HCT116 (cell line): ENCODE measurements at regions not wholly inside any gene's neighbourhood (a gene's known extent, or its start where the extent isn't known, plus 50 kb on each side); places are given as distances from the start of the nearest gene placed in this dataset.

Experiments
- ATAC-seq: fragments of 200-7000 bp; cut with Tn5 transposase; 2 replicates; pipeline ENCODE4 v1.9.1; 2020; ENCODE audit warnings: mild to moderate bottlenecking, moderate library complexity
- BruUV-seq: library from RNA; stranded (reverse); fragments of 400-500 nt; replicated peaks from 2 replicates; lab custom pipeline; 2021; lab: Mats Ljungman, UMichigan
- CTCF ChIA-PET: fragments of 300-600 bp; sonication (Branson Sonifier 250); formaldehyde crosslinking; loops from one replicate; lab custom pipeline; 2021; ENCODE audit warnings: antibody characterized with exemption; lab: Charles Lee
- POLR2A ChIA-PET: fragments of 300-600, 350-600 bp; sonication (Branson Sonifier 250); formaldehyde crosslinking; loops from one replicate; lab custom pipeline; 2021; ENCODE audit warnings: antibody characterized with exemption; lab: Charles Lee
- RAD21 ChIA-PET, 2 experiments: fragments of 300-600 bp; sonication (Branson Sonifier 250); formaldehyde crosslinking; loops; one replicate each; lab custom pipeline; 2023; ENCODE audit warnings: low total read pairs in 2 of 2; ENCODE audit not compliant: uncharacterized antibody in 2 of 2, unreplicated experiment in 2 of 2, low non-redundant PET in 1 of 2; lab: Charles Lee
- DNase-seq: peaks from one replicate; pipeline ENCODE4 v3.0.0-alpha.2; 2010; ENCODE audit warnings: low read depth, low spot score
- H2AFZ ChIP-seq: fragments of 200-600 bp; shearing (Covaris generic), sonication (generic); 2 replicates; pipeline ENCODE4 v1.6.1; 2017; ENCODE audit warnings: low read depth, mixed run types, mixed read lengths, antibody characterized with exemption, low read length; ENCODE audit not compliant: poor library complexity, severe bottlenecking
- H3K27ac ChIP-seq: 2 replicates; pipeline ENCODE4 v1.5.1; 2012; ENCODE audit warnings: low read depth, low read length
- H3K27me3 ChIP-seq: fragments of 200-600 bp; sonication (generic); 2 replicates; pipeline ENCODE4 v1.6.1; 2016; ENCODE audit warnings: mixed run types, low read length, mixed read lengths; ENCODE audit not compliant: insufficient read depth
- H3K36me3 ChIP-seq, 2 experiments: fragments of 200-500 bp in 1 of 2; fragments of 200-600 bp in 1 of 2; sonication (Bioruptor generic) in 1 of 2; sonication (generic) in 1 of 2; 2 replicates each; pipeline versions ENCODE4 v1.5.1 to v1.6.1; 2014 to 2016; ENCODE audit warnings: low read length in 2 of 2, inconsistent platforms in 1 of 2, mixed read lengths in 1 of 2, mixed run types in 1 of 2; ENCODE audit not compliant: insufficient read depth in 2 of 2, control insufficient read depth in 1 of 2
- H3K4me1 ChIP-seq, 2 experiments: fragments of 200-600 bp in 1 of 2; sonication (generic) in 1 of 2; 2 replicates each; pipeline versions ENCODE4 v1.5.1 to v1.6.1; 2012 to 2017; ENCODE audit warnings: low read length in 2 of 2, inconsistent platforms in 1 of 2, mild to moderate bottlenecking in 1 of 2, mixed read lengths in 1 of 2, mixed run types in 1 of 2, moderate library complexity in 1 of 2; ENCODE audit not compliant: insufficient read depth in 2 of 2, control insufficient read depth in 1 of 2
- H3K4me2 ChIP-seq: fragments of 200-600 bp; sonication (generic); 2 replicates; pipeline ENCODE4 v1.6.1; 2017; ENCODE audit warnings: mixed run types, low read length, mixed read lengths
- H3K4me3 ChIP-seq, 2 experiments: fragments of 200-600 bp in 1 of 2; sonication (generic) in 1 of 2; replicated peaks in 1 of 2; 2 replicates each; pipeline ENCODE4 v1.5.1; 2011 to 2016; ENCODE audit warnings: low read length in 2 of 2, control low read depth in 1 of 2, low read depth in 1 of 2, mild to moderate bottlenecking in 1 of 2, mixed read lengths in 1 of 2, mixed run types in 1 of 2
- H3K79me2 ChIP-seq: fragments of 200-600 bp; sonication (generic); 2 replicates; pipeline ENCODE4 v1.6.1; 2017; ENCODE audit warnings: mild to moderate bottlenecking, mixed run types, low read length, moderate library complexity, mixed read lengths; ENCODE audit not compliant: insufficient read depth
- H3K9ac ChIP-seq: fragments of 200-600 bp; sonication (generic); 2 replicates; pipeline ENCODE4 v1.6.1; 2016; ENCODE audit warnings: low read length, mixed read lengths
- H3K9me2 ChIP-seq: fragments of 200-600 bp; sonication (generic), shearing (Covaris generic); 2 replicates; pipeline ENCODE4 v1.6.1; 2017; ENCODE audit warnings: mixed run types, mild to moderate bottlenecking, moderate library complexity; ENCODE audit not compliant: insufficient read depth
- H3K9me3 ChIP-seq, 2 experiments: fragments of 200-500 bp in 1 of 2; fragments of 200-600 bp in 1 of 2; sonication (Bioruptor generic) in 1 of 2; sonication (generic) in 1 of 2; 2 replicates each; pipeline ENCODE4 v1.6.1; 2014 to 2017; ENCODE audit warnings: low read length in 2 of 2, mixed read lengths in 2 of 2, inconsistent platforms in 1 of 2, low read depth in 1 of 2, mild to moderate bottlenecking in 1 of 2, mixed run types in 1 of 2, moderate library complexity in 1 of 2; ENCODE audit not compliant: control insufficient read depth in 1 of 2, insufficient read depth in 1 of 2
- H4K20me1 ChIP-seq: fragments of 200-600 bp; sonication (generic), shearing (Covaris generic); 2 replicates; pipeline ENCODE4 v1.6.1; 2017; ENCODE audit warnings: mixed run types, mild to moderate bottlenecking, moderate library complexity; ENCODE audit not compliant: insufficient read depth
- CBX3 ChIP-seq: IDR thresholded peaks from 2 replicates; pipeline ENCODE4 v1.6.1; 2012; ENCODE audit warnings: low read depth
- CTCF ChIP-seq, 3 experiments: fragments of 200-600 bp in 1 of 3; sonication (generic) in 1 of 3; IDR thresholded peaks in 2 of 3; conservative IDR thresholded peaks in 1 of 3; 2 replicates each; pipeline ENCODE4 v1.5.1; 2012 to 2017; ENCODE audit warnings: low read depth in 2 of 3, low read length in 2 of 3, antibody characterized with exemption in 1 of 3, borderline replicate concordance in 1 of 3, control low read depth in 1 of 3, mild to moderate bottlenecking in 1 of 3, mixed read lengths in 1 of 3, mixed run types in 1 of 3, moderate library complexity in 1 of 3; ENCODE audit not compliant: insufficient read depth in 1 of 3
- EGR1 ChIP-seq: IDR thresholded peaks from 2 replicates; pipeline ENCODE4 v1.6.1; 2012; ENCODE audit warnings: low read depth
- EZH2 ChIP-seq: fragments of 200-600 bp; sonication (generic); IDR thresholded peaks from 2 replicates; pipeline ENCODE4 v1.6.1; 2017; ENCODE audit warnings: antibody characterized with exemption, mixed run types
- EZH2phosphoT487 ChIP-seq: fragments of 200-600 bp; IDR thresholded peaks from 2 replicates; pipeline ENCODE4 v1.6.1; 2018; ENCODE audit warnings: antibody characterized with exemption, borderline replicate concordance
- MAX ChIP-seq: IDR thresholded peaks from 2 replicates; pipeline ENCODE4 v1.6.1; 2012
- POLR2A ChIP-seq: IDR thresholded peaks from 2 replicates; pipeline ENCODE4 v1.7.0; 2011; ENCODE audit warnings: borderline replicate concordance; ENCODE audit not compliant: insufficient read depth, insufficient read length; ENCODE audit errors: extremely low read depth
- POLR2AphosphoS5 ChIP-seq: IDR thresholded peaks from 2 replicates; pipeline ENCODE4 v1.6.1; 2011; ENCODE audit warnings: mild to moderate bottlenecking, low read depth, low read length, moderate library complexity
- REST ChIP-seq: IDR thresholded peaks from 2 replicates; pipeline ENCODE4 v1.6.1; 2012; ENCODE audit warnings: low read depth
- SIN3A ChIP-seq: IDR thresholded peaks from 2 replicates; pipeline ENCODE4 v1.6.1; 2012; ENCODE audit warnings: low read depth
- SP1 ChIP-seq: IDR thresholded peaks from 2 replicates; pipeline ENCODE4 v1.6.1; 2012; ENCODE audit warnings: low read depth
- SRF ChIP-seq: IDR thresholded peaks from 2 replicates; pipeline ENCODE4 v1.6.1; 2012; ENCODE audit warnings: low read depth
- TCF7L2 ChIP-seq: IDR thresholded peaks from 2 replicates; pipeline ENCODE4 v1.7.0; 2011; ENCODE audit warnings: borderline replicate concordance, inconsistent platforms; ENCODE audit not compliant: insufficient read depth, insufficient read length; ENCODE audit errors: extremely low read depth
- YY1 ChIP-seq: IDR thresholded peaks from 2 replicates; pipeline ENCODE4 v1.6.1; 2011; ENCODE audit warnings: low read length, low read depth, moderate library complexity, mild to moderate bottlenecking; ENCODE audit not compliant: insufficient replicate concordance; ENCODE audit errors: extremely low read depth
- ZBTB33 ChIP-seq: IDR thresholded peaks from 2 replicates; pipeline ENCODE4 v1.6.1; 2011; ENCODE audit warnings: mild to moderate bottlenecking, low read length, moderate library complexity; ENCODE audit not compliant: insufficient replicate concordance; ENCODE audit errors: extremely low read depth
- ZFX ChIP-seq: fragments of 450-650 bp; IDR thresholded peaks from 2 replicates; pipeline ENCODE4 v1.6.1; 2017
- ZNF274 ChIP-seq: fragments of 200-500 bp; sonication (Bioruptor generic); IDR thresholded peaks from 2 replicates; pipeline ENCODE4 v1.6.1; 2014; ENCODE audit warnings: mild to moderate bottlenecking, low read depth, low read length, inconsistent platforms
- intact Hi-C: fragments of 100-400 bp; cut with micrococcal nuclease; formaldehyde crosslinking; loops from 2 replicates; pipeline ENCODE4 v1.10.0; 2022

GRCh38 chr2:54373855-54374254 is 82.3 kb upstream of the SPTBN1 start (continued):
- no peak for TF ChIP-seq YY1
- no peak for TF ChIP-seq EZH2phosphoT487
- TF ChIP-seq TCF7L2, result no peak

- ATAC-seq (no peak), DNase-seq (no peak)
- Histone ChIP-seq H2AFZ (no peak overlapping the region), H3K36me3 (no peaks in the 10 kb centered on the region), H3K4me3 (no peak overlapping the region), H3K27ac (no peak overlapping the region), H3K79me2 (no peaks in the 10 kb centered on the region), H4K20me1 (no peaks in the 10 kb centered on the region), H3K27me3 (no peaks in the 10 kb centered on the region), H3K9ac (no peak overlapping the region), H3K9me2 (no peaks in the 10 kb centered on the region), H3K4me1 (no peaks in the 10 kb centered on the region), H3K9me3 (no peaks in the 10 kb centered on the region), H3K4me2 (no peak overlapping the region)
- CTCF ChIA-PET, result no interaction called here
- intact Hi-C loops, result no loop called here
- POLR2A ChIA-PET, result no interaction called here
- RAD21 ChIA-PET, result no interaction called here
- no TSS peak for BruUV-seq
- TF ChIP-seq MAX (no peak), SRF (no peak), REST (no peak), EZH2phosphoT487 (no peak), SP1 (no peak), TCF7L2 (no peak), POLR2A (no peak), POLR2AphosphoS5 (no peak), ZBTB33 (no peak), CTCF (IDR thresholded peaks at IDR 0.05 in 2 of 3, conservative IDR thresholded peaks at IDR 0.05 in 1 of 3; ENCODE audit: borderline replicate concordance in 1 of 3, insufficient read depth in 1 of 3, low read depth in 2 of 3, low read length in 2 of 3) (no peak), ZFX (no peak), CBX3 (no peak), SIN3A (no peak), EGR1 (no peak), ZNF274 (no peak), EZH2 (no peak)
Observed at GRCh38 chr2:54374591-54375364, 81.3 kb upstream of the SPTBN1 start.
